ENCODE measurements at regions not wholly inside any gene's neighbourhood (a gene's known extent, or its start where the extent isn't known, plus 50 kb on each side); places are given as distances from the start of the nearest gene placed in this dataset.

DNA sequence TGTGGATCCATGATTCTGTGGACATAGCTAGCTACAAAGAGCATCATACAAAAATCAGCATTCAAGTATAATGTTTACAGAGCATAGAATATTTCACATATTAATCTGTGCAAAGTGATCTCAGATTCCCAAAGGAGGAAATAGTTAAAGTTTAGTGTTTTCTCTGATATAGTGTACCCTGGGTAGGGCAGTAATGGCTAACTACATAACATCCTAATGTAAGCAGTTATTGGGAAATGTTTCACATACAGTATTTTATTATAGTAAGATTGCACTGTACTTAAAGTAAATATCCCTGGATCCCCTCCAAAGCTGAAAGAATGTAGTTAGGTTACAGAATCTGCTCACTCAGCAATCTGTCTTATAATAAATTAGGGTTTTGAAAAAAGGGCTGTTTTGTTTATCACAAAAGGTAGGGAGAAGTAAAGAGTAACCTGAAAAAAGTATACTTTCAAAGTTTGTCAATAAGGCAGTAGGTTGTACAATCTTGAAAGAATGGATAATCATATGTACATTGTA, 52.5 kb upstream of the SMARCA2 start:
- DNase-seq (ENCODE audit: low spot score): no peak

DNA sequence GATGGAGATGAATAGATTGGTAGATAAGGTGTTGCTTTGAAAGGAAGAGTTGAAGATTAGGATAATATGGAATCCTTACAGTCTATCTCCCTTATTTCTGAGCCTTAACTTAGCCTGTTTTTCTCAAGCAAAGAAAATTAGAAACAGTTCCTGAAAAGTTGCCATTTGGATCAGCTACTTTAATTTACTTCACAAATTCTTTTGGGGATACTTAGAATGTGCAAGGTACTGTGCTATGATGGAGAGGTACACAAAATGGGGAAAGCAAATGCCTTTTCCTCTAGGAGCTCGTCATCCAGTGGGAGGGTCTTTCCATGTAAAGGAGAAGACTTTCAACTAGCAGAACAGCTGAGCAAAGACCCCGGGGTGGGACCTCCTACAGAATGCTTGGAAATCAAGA, 51.1 kb upstream of the SMARCA2 start:
- DNase-seq (ENCODE audit: low spot score): no peak

All from Ammon's horn (tissue), 1 donor.